Esophagus muscularis mucosa (tissue), 4 donors: ENCODE measurements at regions not wholly inside any gene's neighbourhood (a gene's known extent, or its start where the extent isn't known, plus 50 kb on each side); places are given as distances from the start of the nearest gene placed in this dataset.
A peak's percentile ranks its signal among the peaks of the same experiment; 100 is the strongest.

Experiments
- DNase-seq: peaks from one replicate; pipeline ENCODE4 v3.0.0-alpha.2; 2017; ENCODE audit errors: extremely low spot score
- H3K27ac ChIP-seq, 4 donors: fragments of 200-600 bp; sonication (generic); replicated peaks in 1 of 4; 1 replicate in 3 of 4; 2 replicates in 1 of 4; pipeline ENCODE4 v1.5.1; 2016 to 2019; ENCODE audit warnings: mild to moderate bottlenecking in 1 of 4
- H3K27me3 ChIP-seq, 4 donors: fragments of 200-600 bp; sonication (generic); one replicate each; pipeline versions ENCODE4 v1.5.1 to v1.6.0; 2016 to 2019
- H3K36me3 ChIP-seq, 4 donors: fragments of 200-600 bp; sonication (generic); one replicate each; pipeline ENCODE4 v1.5.1; 2016 to 2019
- H3K4me1 ChIP-seq, 4 donors: fragments of 200-600 bp; sonication (generic); one replicate each; pipeline ENCODE4 v1.5.1; 2016 to 2019
- H3K4me3 ChIP-seq, 4 donors: fragments of 200-600 bp; sonication (generic); 1 replicate in 2 of 4; 2 replicates in 2 of 4; pipeline ENCODE4 v1.5.1; 2016 to 2019; ENCODE audit warnings: mild to moderate bottlenecking in 4 of 4, moderate library complexity in 1 of 4
- H3K9me3 ChIP-seq, 4 donors: fragments of 200-600 bp; sonication (generic); 1 replicate in 3 of 4; 2 replicates in 1 of 4; pipeline ENCODE4 v1.5.1; 2016 to 2019
- EP300 ChIP-seq: sonication (generic); formaldehyde crosslinking; IDR thresholded peaks from one replicate; pipeline ENCODE4 v1.6.1; 2017; ENCODE audit warnings: antibody characterized with exemption
- POLR2A ChIP-seq: fragments of 450-650 bp; IDR thresholded peaks from one replicate; pipeline ENCODE4 v1.6.1; 2017; ENCODE audit warnings: antibody characterized with exemption, moderate library complexity, mild to moderate bottlenecking, low read depth
- POLR2AphosphoS5 ChIP-seq, 2 donors: sonication (generic); formaldehyde crosslinking; IDR thresholded peaks; one replicate each; pipeline ENCODE4 v1.6.1; 2017; ENCODE audit warnings: antibody characterized with exemption in 2 of 2
- WGBS: methylation state at CpG from one replicate; pipeline ENCODE4 v1.1.5; 2018; 5-methylcytosine and 5-hydroxymethylcytosine counted together
- intact Hi-C: fragments of 100-400 bp; cut with DNase I; formaldehyde crosslinking; loops from one replicate; pipeline ENCODE4 v1.15.1; 2023
- TF ChIP-seq, protein P1 (sequence below), 3 experiments: fragments of 200-600 bp in 2 of 3; fragments of 450-650 bp in 1 of 3; sonication (generic) in 2 of 3; IDR thresholded peaks; one replicate each; pipeline ENCODE4 v1.5.1; 2017 to 2019; ENCODE audit warnings: antibody characterized with exemption in 3 of 3, mild to moderate bottlenecking in 2 of 3, moderate library complexity in 1 of 3

DNA sequence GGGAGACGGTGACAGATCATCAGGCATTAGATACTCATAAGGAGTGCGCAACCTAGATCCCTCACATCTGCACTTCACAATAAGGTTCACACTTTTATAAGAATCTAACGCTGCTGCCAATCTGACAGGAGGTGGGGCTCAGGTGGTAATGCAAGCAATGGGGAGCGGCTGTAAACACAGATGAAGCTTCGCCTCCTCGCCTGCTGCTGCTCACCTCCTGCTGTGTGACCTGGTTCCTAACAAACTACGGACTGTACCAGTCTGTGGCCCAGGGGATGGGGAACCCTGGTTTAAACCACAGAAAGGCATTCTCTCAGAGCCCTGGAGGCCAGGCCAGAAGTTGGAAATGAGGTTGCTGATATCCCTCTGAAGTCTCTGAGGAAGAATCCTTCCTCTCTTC is 323.6 kb downstream of the DRD1 start:
- no peak overlapping the region for H3K27ac ChIP-seq
- TF ChIP-seq EP300 (no peak), POLR2A (no peak), POLR2AphosphoS5 (IDR thresholded peaks at IDR 0.05) (no peak)
- TF ChIP-seq, protein P1, sequence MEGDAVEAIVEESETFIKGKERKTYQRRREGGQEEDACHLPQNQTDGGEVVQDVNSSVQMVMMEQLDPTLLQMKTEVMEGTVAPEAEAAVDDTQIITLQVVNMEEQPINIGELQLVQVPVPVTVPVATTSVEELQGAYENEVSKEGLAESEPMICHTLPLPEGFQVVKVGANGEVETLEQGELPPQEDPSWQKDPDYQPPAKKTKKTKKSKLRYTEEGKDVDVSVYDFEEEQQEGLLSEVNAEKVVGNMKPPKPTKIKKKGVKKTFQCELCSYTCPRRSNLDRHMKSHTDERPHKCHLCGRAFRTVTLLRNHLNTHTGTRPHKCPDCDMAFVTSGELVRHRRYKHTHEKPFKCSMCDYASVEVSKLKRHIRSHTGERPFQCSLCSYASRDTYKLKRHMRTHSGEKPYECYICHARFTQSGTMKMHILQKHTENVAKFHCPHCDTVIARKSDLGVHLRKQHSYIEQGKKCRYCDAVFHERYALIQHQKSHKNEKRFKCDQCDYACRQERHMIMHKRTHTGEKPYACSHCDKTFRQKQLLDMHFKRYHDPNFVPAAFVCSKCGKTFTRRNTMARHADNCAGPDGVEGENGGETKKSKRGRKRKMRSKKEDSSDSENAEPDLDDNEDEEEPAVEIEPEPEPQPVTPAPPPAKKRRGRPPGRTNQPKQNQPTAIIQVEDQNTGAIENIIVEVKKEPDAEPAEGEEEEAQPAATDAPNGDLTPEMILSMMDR (IDR thresholded peaks at IDR 0.05) = no peak
- no peaks in the 10 kb centered on the region for H3K9me3 ChIP-seq
- peak; percentile 78 for DNase-seq
- H3K4me1 ChIP-seq = no peaks in the 10 kb centered on the region
- H3K27me3 ChIP-seq = no peaks in the 10 kb centered on the region
- intact Hi-C loops = no loop called here
- H3K4me3 ChIP-seq = no peak overlapping the region
- WGBS = 84% methylated on average over 7 of the region's 7 CpGs
- no peaks in the 10 kb centered on the region for H3K36me3 ChIP-seq

DNA sequence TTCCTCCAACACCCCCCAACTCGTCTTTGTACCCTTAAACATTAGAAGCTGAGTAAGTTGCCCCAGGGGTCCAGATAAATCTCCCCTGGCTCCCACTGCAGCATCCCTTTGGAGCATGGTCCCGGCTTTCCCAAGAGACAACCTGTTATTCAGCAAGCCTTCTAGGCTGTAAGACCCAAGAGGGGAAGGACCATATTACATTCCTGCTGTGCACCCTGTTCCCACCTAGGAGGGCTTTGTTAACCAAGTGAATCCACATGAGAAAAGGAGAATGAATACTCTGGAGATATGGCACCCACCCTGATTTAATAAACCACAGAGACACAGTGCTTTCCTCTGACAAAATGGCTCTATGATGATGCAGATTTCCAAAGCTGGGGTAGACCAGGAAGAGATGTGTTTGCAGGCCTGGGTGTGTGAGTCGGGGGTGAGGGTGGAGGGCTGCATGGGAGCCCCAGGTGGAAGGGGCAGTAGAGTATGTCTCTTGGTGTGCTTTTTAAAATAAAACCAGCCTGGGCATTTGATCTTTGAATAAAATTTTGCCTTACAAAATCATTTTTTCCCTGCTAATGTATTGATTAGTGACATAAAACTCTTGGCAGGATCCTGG is 325.2 kb downstream of the DRD1 start:
- H3K27me3 ChIP-seq = peaks cover 0 to 6% (median 0%) of the 10 kb centered on the region in 4 donors
- DNase-seq = peak; percentile 82
- no peaks in the 10 kb centered on the region for H3K9me3 ChIP-seq
- intact Hi-C loops = no loop called here
- H3K4me3 ChIP-seq = no peak overlapping the region
- WGBS = 68% methylated on average over 3 of the region's 3 CpGs
- no peaks in the 10 kb centered on the region for H3K36me3 ChIP-seq
- TF ChIP-seq EP300 (no peak), POLR2AphosphoS5 (IDR thresholded peaks at IDR 0.05) (no peak), POLR2A (no peak)
- TF ChIP-seq, protein P1 (IDR thresholded peaks at IDR 0.05) = no peak
- no peaks in the 10 kb centered on the region for H3K4me1 ChIP-seq
- H3K27ac ChIP-seq = no peak overlapping the region

DNA sequence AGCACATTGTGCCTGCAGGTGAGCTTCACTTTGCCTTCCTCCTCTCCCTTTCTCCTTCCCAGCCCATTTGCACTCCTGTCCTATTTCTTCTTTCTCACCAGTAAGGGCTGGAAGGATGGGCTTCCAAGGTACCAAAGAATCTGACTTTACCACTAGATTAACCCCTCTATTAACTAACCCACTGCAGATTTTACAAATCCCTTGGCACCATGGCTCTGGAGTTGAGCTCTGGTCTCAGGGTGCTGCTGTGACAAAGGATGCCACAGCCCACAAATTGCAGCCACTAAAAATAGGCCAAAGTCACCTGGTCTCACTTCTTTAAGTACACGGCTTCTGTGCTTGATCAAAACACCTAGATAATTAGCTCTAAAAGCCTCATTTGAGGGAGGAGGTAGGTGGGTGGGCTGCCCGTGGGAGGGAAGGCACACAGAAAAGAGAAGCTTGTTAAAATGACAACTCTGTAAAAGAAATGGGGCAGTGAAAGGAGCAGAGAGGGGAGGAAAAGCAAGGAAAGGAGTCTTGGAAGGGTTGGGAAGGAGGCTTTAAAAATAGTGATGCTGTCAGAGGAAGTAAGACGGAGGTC is 327.4 kb downstream of the DRD1 start:
- Histone ChIP-seq H3K4me3 (no peak overlapping the region), H3K27me3 (peaks cover 0 to 6% (median 0%) of the 10 kb centered on the region in 4 donors), H3K9me3 (no peaks in the 10 kb centered on the region), H3K36me3 (no peaks in the 10 kb centered on the region), H3K4me1 (no peaks in the 10 kb centered on the region), H3K27ac (no peak overlapping the region)
- TF ChIP-seq, protein P1 (IDR thresholded peaks at IDR 0.05) = no peak
- TF ChIP-seq POLR2A = no peak
- TF ChIP-seq POLR2AphosphoS5 (IDR thresholded peaks at IDR 0.05) = no peak
- no peak for TF ChIP-seq EP300
- 68% methylated on average over 3 of the region's 3 CpGs for WGBS
- intact Hi-C loops = no loop called here
- peak; percentile 89 for DNase-seq

DNA sequence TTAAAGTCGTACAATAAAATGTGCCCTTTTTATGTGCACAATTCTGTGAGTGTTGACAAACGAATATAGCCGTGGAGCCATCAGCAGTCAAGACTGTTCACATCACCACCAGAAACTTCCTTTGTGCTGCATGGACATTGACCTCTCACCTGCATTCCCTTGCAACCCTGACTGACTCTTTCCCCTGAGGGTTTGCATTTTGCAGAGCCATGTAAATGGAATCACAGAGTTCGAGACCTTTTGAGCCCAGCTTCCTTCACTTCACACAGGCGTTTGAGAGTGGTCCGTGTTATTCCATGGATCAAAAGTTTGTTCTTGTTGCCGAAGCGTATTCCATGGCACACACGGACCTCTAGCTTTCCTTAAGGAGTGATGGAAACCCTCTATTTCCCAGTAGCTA is 328.2 kb downstream of the DRD1 start:
- Histone ChIP-seq H3K4me1 (no peaks in the 10 kb centered on the region), H3K27ac (no peak overlapping the region), H3K36me3 (no peaks in the 10 kb centered on the region), H3K27me3 (peaks cover 0 to 6% (median 0%) of the 10 kb centered on the region in 4 donors), H3K4me3 (no peak overlapping the region), H3K9me3 (no peaks in the 10 kb centered on the region)
- peak; percentile 74 for DNase-seq
- TF ChIP-seq POLR2A = no peak
- no peak for TF ChIP-seq EP300
- TF ChIP-seq, protein P1 (IDR thresholded peaks at IDR 0.05) = no peak
- TF ChIP-seq POLR2AphosphoS5 (IDR thresholded peaks at IDR 0.05) = no peak
- WGBS = 64% methylated on average over 9 of the region's 9 CpGs
- intact Hi-C loops = no loop called here
